ENCODE measurements at regions not wholly inside any gene's neighbourhood (a gene's known extent, or its start where the extent isn't known, plus 50 kb on each side); places are given as distances from the start of the nearest gene placed in this dataset.
"Not testable (repeated sequence)": the region's sequence is repeated elsewhere in the genome, so short reads cannot be mapped to it uniquely, and the experiment has no call there.

- H3K27me3 ChIP-seq (ENCODE audit: insufficient read depth, low read length), result no peaks in the 10 kb centered on the region
- no peaks in the 10 kb centered on the region for H3K79me2 ChIP-seq (ENCODE audit: insufficient read depth, low read length)
- no peak for DNase-seq (ENCODE audit: low read depth)
- H3K4me1 ChIP-seq (ENCODE audit: insufficient read depth, low read length), result no peaks in the 10 kb centered on the region
- no peaks in the 10 kb centered on the region for H4K20me1 ChIP-seq (ENCODE audit: insufficient read depth, low read length)
- no peak overlapping the region for H3K4me3 Mint-ChIP-seq (ENCODE audit: unreplicated experiment)
- H3K36me3 Mint-ChIP-seq (ENCODE audit: low read depth, unreplicated experiment), result peaks cover 2% of the 10 kb centered on the region
- no peak for FAIRE-seq
- H2AFZ ChIP-seq (ENCODE audit: low read depth, low read length), result no peak overlapping the region
- no peak for TF ChIP-seq EZH2 (IDR thresholded peaks at IDR 0.05; ENCODE audit: insufficient read depth, low read length)
- TF ChIP-seq CTCF (IDR thresholded peaks at IDR 0.05; ENCODE audit: insufficient read depth, low read depth, low read length), result no peak
- peaks cover 2% of the 10 kb centered on the region for H3K27me3 Mint-ChIP-seq (ENCODE audit: low read depth, unreplicated experiment)
- H3K9me3 ChIP-seq (ENCODE audit: insufficient read depth, low read depth, low read length), result no peaks in the 10 kb centered on the region
- H3K27ac Mint-ChIP-seq (ENCODE audit: unreplicated experiment), result no peak overlapping the region
- no peak overlapping the region for H3K27ac ChIP-seq (ENCODE audit: low read depth, low read length)
- H3K36me3 ChIP-seq (ENCODE audit: insufficient read depth, low read length), result no peaks in the 10 kb centered on the region
- H3K4me1 Mint-ChIP-seq (ENCODE audit: low read depth, unreplicated experiment), result no peaks in the 10 kb centered on the region
- no peak overlapping the region for H3K4me3 ChIP-seq (ENCODE audit: insufficient read depth, low read depth, low read length)
- H3K4me2 ChIP-seq (ENCODE audit: low read length), result no peak overlapping the region
- H3K9ac ChIP-seq (ENCODE audit: low read length), result no peak overlapping the region
- H3K9me3 Mint-ChIP-seq (ENCODE audit: unreplicated experiment), result peaks cover 2% of the 10 kb centered on the region
Observed at GRCh38 chr11:71163371-71163770, 89.0 kb downstream of the SHANK2 start.

GRCh38 chr11:71158936-71159335 is 93.4 kb downstream of the SHANK2 start:
- no peak overlapping the region for H2AFZ ChIP-seq (ENCODE audit: low read depth, low read length)
- H3K4me1 Mint-ChIP-seq (ENCODE audit: low read depth, unreplicated experiment), result no peaks in the 10 kb centered on the region
- H4K20me1 ChIP-seq (ENCODE audit: insufficient read depth, low read length), result no peaks in the 10 kb centered on the region
- no peaks in the 10 kb centered on the region for H3K4me1 ChIP-seq (ENCODE audit: insufficient read depth, low read length)
- no peak overlapping the region for H3K9ac ChIP-seq (ENCODE audit: low read length)
- H3K4me3 Mint-ChIP-seq (ENCODE audit: unreplicated experiment), result no peak overlapping the region
- peaks cover 1% of the 10 kb centered on the region for H3K9me3 Mint-ChIP-seq (ENCODE audit: unreplicated experiment)
- H3K36me3 ChIP-seq (ENCODE audit: insufficient read depth, low read length), result no peaks in the 10 kb centered on the region
- no peaks in the 10 kb centered on the region for H3K36me3 Mint-ChIP-seq (ENCODE audit: low read depth, unreplicated experiment)
- H3K27ac ChIP-seq (ENCODE audit: low read depth, low read length), result no peak overlapping the region
- FAIRE-seq (no peak), DNase-seq (ENCODE audit: low read depth) (no peak)
- H3K4me2 ChIP-seq (ENCODE audit: low read length), result no peak overlapping the region
- no peaks in the 10 kb centered on the region for H3K27me3 ChIP-seq (ENCODE audit: insufficient read depth, low read length)
- no peaks in the 10 kb centered on the region for H3K9me3 ChIP-seq (ENCODE audit: insufficient read depth, low read depth, low read length)
- TF ChIP-seq CTCF (IDR thresholded peaks at IDR 0.05; ENCODE audit: insufficient read depth, low read depth, low read length) (no peak), EZH2 (IDR thresholded peaks at IDR 0.05; ENCODE audit: insufficient read depth, low read length) (no peak)
- H3K79me2 ChIP-seq (ENCODE audit: insufficient read depth, low read length), result no peaks in the 10 kb centered on the region
- H3K4me3 ChIP-seq (ENCODE audit: insufficient read depth, low read depth, low read length), result no peak overlapping the region
- H3K27ac Mint-ChIP-seq (ENCODE audit: unreplicated experiment), result no peak overlapping the region
- peaks cover 6% of the 10 kb centered on the region for H3K27me3 Mint-ChIP-seq (ENCODE audit: low read depth, unreplicated experiment)

- FAIRE-seq; H3K36me3 ChIP-seq (ENCODE audit: insufficient read depth, low read length); H3K4me3 Mint-ChIP-seq (ENCODE audit: unreplicated experiment); H4K20me1 ChIP-seq (ENCODE audit: insufficient read depth, low read length); H3K4me1 ChIP-seq (ENCODE audit: insufficient read depth, low read length); H3K4me3 ChIP-seq (ENCODE audit: insufficient read depth, low read depth, low read length); H3K27me3 ChIP-seq (ENCODE audit: insufficient read depth, low read length); H3K79me2 ChIP-seq (ENCODE audit: insufficient read depth, low read length); H3K4me1 Mint-ChIP-seq (ENCODE audit: low read depth, unreplicated experiment); H3K9ac ChIP-seq (ENCODE audit: low read length); H3K27ac Mint-ChIP-seq (ENCODE audit: unreplicated experiment); H3K27ac ChIP-seq (ENCODE audit: low read depth, low read length); H3K9me3 Mint-ChIP-seq (ENCODE audit: unreplicated experiment); H3K27me3 Mint-ChIP-seq (ENCODE audit: low read depth, unreplicated experiment); H2AFZ ChIP-seq (ENCODE audit: low read depth, low read length); H3K9me3 ChIP-seq (ENCODE audit: insufficient read depth, low read depth, low read length); H3K4me2 ChIP-seq (ENCODE audit: low read length); H3K36me3 Mint-ChIP-seq (ENCODE audit: low read depth, unreplicated experiment); DNase-seq (ENCODE audit: low read depth): not testable (repeated sequence)
Observed at GRCh38 chr11:71157676-71158075, 94.7 kb downstream of the SHANK2 start.
